Activated CD4-positive, alpha-beta T cell treated with anti-CD3 and anti-CD28 coated beads, Interleukin-2, amount 50 U/mL, for 24 hours (primary cell): ENCODE measurements at regions not wholly inside any gene's neighbourhood (a gene's known extent, or its start where the extent isn't known, plus 50 kb on each side); places are given as distances from the start of the nearest gene placed in this dataset.
"Not testable (repeated sequence)": the region's sequence is repeated elsewhere in the genome, so short reads cannot be mapped to it uniquely, and the experiment has no call there.

Source experiments
- DNase-seq, 2 donors: peaks; one replicate each; pipeline ENCODE4 v3.0.0-alpha.2; 2020; ENCODE audit warnings: low read depth in 1 of 2, low spot score in 1 of 2

DNA sequence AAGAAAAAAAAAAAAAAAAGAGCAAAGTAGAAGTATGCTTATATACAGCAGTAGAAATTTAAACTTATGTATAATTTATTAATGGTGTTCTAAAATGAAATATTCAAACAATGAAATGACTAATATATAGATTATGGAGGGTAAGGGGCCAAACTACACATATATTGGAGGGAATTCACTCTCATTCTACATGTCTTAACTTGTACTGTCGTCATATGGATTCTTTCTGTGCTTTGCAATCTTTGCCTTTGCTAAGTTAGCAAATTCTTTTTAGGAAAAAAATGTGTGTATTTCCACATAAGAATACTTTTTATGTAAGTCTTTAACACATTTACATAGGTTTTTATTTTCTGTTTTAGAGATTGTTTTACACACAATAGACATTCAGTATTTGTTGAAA is 118.9 kb upstream of the MBNL1 start:
- DNase-seq, result no peak

DNA sequence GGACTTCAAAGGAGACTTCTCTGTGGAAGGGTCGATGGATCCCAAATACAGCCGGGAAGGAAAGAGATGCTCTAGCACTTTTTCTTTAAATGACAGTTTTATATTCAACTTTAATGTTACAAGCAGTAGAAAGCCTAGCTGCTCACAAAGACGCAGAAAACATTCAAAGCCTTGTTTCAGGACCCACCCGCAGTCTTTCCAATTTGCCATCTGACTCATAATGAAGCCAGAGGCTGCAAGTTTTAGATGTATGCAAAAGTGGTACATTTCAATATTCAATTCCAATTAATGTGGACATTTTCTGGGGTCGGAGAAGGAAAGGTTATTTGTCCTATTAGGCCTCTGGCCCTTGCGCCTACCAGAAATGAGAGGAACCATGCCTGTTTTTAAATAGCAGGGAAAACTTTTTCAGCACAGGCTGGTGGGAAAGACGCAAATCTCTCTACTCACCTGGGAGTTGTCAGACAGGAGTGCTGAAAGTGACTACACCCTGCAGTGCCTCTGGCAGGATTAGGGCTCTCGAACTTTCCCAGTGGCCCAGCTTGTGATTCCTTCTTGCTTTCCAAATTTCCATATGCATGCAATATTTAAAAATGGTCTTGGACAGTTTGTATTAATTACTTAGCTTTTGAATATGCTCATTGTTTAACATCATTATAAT is 117.4 kb upstream of the MBNL1 start:
- DNase-seq, result peak in 1 of 2 donors; percentile 11

DNA sequence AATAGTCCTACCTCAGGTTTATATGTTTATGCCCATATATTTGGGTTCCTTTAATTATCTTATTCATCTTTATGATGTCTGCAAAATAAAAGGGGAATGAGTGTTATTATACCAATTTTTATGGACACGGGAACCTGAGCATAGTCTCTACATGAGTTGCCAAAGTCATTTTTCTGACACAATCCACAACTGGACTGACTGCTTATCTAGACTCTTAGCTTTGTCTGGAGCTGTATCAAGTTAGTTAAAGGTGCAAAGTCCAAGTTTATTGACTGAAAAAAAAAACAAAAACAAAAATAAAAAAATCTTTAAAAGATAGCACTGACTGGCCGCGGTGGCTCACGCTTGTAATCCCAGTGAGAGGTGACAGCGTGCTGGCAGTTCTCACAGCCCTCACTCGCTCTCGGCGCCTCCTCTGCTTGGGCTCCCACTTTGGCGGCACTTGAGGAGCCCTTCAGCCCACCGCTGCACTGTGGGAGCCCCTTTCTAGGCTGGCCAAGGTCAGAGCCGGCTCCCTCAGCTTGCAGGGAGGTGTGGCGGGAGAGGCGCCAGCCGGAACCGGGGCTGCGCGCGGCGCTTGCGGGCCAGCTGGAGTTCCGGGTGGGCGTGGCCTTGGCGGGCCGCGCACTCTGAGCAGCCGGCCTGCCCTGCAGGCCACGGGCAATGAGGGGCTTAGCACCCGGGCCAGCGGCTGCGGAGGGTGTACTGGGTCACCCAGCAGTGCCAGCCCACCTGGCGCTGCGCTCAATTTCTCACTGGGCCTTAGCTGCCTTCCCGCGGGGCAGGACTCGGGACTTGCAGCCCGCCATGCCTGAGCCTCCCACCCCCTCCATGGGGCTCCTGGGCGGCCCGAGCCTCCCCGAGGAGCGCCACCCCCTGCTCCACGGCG is 116.6 kb upstream of the MBNL1 start:
- not testable (repeated sequence) for DNase-seq

DNA sequence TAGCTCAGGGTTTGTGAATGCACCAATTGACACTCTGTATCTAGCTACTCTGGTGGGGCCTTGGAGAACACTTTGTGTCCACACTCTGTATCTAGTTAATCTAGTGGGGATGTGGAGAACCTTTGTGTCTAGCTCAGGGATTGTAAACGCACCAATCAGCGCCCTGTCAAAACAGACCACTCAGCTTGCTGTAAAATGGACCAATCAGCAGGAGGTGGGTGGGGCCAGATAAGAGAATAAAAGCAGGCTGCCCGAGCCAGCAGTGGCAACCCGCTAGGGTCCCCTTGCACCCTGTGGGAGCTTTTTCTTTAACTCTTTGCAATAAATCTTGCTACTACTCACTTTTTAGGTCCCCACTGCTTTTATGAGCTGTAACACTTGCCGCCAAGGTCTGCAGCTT is 115.6 kb upstream of the MBNL1 start:
- not testable (repeated sequence) for DNase-seq

DNA sequence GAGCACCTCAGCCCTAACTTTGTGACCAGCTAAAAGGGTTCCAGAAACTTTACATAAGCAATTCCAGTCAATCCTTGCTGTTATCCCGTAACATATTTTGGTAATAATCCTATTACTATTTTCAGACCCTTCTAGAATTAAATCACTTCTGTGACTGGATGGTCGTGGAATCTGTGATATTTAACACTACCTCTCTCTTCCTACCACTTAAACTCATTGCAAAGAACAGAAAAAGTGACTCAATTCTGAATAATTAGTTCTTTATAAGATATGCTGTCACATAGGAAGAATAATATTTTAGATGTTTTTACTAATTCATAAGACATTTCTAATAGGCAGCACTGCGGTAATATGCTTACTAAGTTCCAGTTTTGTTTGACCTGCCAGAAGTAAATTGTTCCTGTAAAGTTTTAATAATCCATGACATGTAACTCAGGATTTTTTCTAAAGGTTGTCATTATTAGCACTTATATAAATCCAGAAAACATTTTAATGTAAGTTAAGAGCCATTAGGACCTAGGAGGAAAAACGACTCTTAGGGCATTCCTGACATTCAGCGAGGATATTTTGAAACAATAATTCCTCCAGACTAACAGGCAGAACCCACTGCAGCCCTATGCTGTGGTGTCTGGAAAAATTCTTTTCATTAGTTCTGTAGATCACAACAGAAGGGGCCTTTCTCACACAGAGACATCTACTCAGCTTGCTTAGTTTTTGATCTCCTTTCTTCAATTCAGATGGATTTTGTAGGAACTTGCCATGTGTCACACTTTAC is 113.3 kb upstream of the MBNL1 start:
- no peak for DNase-seq

DNA sequence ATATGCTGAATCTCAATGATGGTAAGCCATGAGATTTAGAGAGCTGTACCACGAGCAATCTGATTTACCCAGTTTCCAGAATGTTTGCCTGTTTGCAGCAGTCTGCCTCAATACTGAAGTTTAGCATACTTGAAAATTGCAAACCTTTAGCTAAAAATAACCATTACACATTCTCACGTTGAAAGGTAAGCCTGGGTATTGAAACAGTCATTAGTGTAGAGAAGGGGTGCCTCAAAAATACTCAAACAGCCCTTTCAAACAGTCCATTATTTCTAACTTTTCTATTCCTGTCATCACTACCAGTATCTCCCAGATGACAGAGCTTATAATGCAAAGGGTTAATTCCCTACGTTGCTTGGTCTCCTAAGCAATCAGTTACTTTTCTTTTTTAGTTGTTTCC is 111.8 kb upstream of the MBNL1 start:
- no peak for DNase-seq

DNA sequence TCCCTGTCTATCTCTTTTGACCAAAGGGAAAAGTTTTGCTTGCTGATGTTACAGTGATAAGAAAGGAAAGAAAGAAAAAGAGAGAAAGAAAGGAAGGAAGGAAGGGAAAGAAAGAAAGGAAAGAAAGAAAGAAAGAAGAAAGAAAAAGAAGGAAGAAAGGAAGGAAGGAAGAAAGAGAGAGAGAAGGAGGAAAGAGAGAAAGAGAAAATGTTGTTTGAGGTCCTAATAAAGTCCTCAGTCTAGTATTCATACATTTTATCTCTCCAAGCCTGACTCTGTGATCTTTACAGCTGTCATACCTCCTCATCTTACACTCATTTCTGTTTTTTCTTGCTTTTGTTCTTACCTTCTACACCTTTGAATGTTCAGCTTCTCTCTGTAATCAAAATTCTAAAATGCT is 111.4 kb upstream of the MBNL1 start:
- DNase-seq, result no peak

DNA sequence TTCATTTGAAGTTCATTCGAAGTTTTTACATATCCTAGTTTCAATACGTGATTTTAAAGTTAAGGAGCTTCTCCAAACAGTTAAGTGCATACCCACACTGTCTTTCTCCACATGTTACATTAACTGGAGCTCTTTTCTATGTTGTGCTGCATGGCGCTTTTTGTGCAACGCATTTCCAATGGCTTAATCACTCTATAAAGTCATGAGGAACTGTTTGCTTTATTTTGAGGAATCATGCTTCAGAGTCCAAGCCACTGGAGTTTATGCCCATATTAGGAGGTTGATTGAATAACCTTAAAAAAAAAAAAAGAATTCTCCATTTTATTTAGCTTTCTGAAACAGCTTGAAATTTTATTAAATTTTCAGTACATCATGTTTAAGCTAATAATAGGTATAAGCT is 109.4 kb upstream of the MBNL1 start:
- DNase-seq, result no peak

DNA sequence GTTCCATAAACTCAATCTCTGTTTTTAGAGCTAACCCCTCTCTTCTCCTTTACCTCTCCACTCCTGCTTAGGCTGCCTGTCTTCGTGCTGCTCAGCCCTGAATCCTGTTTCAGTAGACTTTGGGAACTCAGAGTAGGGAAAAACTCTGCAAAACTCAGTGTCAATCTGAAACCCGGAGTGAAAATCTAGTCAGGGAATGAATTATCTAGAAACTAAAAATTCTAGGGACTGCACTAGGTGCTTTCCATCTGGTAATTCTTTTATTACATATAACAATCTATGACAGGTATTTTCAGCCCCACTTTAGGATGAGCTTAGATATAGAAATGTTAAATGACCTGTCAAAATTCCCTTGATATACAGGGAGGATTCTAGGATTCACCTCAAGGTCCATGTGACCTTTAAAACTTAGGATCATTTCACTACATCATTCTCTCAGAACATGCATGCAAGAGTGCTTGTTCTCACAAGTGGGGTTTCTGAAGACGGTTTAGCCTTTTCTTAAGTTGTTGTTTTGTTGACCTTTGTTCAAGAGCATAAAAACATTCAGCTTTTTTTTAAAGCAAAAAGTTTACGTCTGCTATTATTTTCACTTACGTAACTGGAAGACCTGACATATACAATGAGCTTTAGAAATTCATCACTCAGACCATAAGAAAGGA is 108.2 kb upstream of the MBNL1 start:
- no peak for DNase-seq

DNA sequence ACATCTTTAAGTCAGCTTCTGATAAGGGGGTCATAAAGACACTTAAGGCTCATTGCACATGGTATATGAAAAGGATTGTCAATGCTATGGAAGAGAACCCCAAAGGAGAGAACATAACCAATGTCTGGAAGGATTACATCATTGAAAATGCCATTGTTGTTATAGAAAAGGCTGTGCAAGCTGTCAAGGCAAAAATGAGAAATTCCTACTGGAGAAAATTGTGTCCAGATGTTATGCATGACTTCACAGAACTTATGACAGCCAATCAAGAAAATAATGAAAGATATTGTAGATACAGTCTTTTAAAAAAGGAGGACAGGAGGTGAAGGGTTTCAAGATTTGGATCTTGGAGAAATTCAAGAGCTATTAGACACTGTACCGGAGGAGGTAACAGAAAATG is 96.3 kb upstream of the MBNL1 start:
- DNase-seq, result no peak

DNA sequence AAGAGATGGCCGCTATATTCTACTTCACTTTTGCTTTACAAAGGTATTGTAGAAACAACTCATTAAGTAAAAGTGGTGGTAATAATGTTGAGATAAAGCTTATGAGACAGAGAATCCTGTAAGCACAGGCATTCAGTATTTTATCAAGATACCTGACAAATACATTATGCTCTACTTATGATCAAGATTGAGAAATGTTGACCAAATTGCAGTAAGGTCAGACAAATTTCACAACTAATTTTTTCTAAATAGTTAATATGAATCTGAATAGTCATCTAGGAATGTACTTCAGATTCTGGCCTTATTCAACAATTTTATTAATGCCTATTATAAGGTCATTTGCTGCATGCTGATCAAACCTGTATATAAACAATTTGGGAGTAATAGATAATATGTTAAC is 95.1 kb upstream of the MBNL1 start:
- no peak for DNase-seq

DNA sequence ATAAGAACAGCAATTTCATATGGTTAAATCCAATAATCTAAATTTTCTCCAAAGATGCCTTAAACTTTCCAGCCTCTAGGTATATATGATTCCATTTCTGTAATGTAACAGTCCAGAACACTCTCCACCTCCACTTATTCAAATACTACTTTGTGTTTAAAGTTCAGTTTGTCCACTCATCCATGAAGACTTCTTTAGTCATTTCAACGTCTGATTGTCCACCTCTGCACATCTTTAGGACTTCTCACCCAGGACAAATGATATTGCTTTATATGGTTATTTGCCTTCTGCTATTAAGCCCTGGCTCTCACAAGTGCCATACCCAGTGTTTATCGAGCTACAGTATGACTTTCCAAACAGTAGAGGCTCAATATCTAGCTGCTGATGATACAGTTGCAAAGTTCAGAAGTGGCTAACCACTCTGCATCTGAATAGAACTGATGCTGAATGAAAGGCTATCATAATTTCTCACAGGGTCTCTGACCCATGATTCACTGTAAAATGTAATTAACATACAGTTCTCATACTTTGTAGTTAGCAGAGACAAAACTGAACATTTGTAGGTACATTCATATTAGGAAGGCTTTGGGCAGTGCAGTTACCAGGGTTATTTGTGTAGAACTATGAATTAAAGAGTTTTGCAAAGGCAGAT is 93.7 kb upstream of the MBNL1 start:
- no peak for DNase-seq

DNA sequence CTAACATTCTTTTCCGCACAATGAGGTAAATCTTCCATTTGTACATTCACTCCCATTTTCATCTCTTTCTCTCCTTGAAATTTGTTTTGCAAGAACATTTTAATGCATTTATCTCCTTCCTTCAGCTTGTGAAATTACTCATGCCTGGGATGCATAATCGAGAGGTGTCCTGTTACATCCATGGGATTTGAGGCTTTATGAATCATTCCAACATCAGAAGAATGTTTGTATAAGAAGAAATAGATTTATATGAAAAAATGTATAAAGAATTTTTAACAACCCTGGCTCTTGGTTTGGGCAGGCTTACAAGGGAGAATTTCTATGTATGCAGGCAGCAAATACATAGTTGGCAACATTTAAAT is 93.2 kb upstream of the MBNL1 start:
- DNase-seq, result no peak

DNA sequence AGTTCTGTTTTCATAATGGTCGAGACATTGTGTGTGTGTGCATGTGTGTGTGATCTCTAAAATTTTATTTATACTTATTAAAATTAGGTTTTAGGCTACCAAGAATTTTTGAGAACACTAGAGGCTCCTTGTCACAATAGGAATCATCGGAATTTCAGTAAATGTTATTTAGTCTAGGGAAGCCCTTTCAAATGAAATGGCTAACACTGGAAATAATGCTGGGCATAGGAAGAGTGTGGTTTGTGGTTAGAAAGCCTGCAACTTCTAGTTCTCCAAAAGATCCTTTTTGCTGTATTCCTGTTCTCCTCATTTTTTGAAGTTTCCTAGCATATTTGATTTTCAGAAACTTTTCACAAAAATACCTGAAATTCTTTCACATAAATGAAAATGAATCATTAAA is 92.5 kb upstream of the MBNL1 start:
- no peak for DNase-seq

DNA sequence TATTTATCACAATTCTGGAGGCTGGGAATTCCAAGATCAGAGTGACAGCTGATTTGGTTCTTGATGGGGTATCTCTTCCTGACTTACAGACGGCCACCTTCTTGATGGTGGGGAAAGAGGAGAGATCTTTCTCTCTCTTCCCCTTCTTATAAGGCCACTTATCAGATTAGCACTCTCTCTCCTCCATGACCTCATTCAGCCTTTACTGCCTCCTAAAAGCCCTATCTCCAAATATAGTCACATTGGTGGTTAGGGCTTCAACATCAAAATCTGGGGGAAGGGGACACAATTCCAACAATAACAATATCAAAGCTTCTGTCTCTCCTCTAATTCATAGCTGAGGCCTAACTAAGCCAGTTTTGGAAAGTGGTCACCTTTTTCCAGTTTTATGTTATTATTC is 91.7 kb upstream of the MBNL1 start:
- DNase-seq, result no peak

DNA sequence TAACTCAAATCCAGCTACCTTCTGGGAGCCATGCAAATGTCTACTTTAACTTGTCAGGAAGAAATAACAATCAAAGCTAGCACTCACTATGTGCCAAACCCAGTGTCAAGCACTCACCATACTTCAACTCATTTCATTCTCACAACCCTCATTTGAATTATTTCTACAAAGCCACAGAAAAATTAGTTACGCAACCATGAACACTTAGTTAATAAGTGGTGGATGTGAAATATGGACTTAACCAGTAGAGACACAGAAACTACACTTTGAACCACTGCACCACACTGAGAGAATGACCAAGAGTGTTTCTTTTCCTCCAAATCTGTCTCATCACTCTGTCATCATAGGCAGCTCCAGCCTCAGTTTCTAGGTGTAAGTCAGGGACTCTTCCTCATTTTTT is 91.0 kb upstream of the MBNL1 start:
- no peak for DNase-seq

DNA sequence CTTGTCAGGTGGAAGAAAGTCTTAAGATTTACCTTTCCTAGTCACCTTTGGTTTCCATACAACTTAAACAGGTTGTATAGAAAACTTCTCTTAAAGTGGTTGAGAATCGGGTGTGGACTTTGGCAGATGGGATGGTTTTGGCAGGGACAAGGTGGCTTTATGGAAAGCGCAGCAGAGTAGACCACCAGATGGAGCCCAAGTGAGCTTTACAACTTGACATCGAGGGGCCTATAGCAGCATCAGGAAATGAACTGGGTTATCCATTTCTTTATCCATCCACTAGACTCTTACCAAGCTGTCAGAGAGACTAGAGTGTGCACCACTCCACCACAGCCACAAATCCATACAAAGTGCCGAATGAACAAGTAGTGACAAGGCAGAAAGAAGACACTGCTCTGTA is 85.3 kb upstream of the MBNL1 start:
- peak in 1 of 2 donors; percentile 50 for DNase-seq

DNA sequence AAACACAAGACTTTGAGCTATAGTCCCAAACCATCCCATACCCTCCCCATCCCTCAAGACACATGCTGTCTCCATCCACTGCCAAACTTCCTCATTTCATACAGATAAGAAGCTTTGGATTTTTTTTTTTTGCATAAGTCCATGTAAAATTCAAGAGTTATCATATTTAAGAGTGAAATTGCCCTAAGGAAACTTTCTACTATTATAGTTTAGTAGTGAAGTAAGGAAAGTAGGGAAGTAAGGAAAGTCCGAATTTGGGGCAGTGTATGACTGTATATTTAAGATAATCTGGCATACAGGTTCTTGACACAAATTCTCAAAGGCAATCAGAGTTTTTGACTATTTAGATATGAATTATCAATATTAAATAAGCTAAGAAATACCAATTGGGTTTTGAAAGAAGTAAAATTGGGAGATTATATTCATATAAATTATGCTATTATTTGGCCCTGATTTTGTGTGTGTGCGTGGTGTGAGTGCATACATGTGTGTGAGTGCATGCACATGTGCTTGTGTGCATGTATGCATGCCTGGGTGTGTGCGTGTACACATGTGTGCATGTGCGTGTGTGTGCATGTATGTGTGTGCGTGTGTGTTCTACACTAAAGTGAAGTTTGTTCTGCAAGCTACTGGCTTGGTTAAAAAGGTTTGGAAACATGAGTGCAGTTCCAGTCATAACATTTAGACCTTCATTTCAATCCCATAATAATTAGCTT is 83.6 kb upstream of the MBNL1 start:
- no peak for DNase-seq

DNA sequence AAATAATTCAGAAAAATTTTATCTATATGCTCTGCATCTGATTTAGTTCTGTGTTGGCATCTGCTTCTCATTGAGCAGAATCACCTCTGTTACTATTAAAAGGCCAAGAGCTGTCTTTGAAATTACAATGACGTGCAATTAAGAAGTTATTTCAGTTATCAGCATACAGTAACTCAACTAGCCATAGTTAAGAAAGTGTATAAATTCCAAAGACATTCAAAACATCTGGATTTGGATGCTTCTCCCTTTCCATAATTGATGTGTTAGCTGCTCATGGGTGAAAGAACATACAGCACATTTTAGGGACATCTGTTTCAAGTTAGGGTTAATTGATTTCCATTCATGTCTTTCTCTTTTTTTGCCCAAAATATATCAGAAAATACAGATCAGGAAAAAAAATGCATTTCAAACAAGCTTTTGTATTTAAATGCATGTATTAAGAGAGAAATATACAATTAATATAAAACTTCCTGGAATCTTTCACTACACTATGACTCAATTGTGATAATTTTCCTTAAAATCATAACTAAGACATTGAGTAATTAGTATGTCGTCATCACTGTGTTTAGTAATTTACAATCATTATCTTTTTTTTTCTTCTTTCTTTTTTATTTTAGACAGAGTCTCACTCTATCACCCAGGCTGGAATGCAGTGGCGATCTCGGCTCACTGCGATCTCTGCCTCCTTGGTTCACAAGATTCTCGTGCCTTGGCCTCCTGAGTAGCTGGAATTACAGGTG is 82.7 kb upstream of the MBNL1 start:
- no peak for DNase-seq
